ENCODE measurements at regions not wholly inside any gene's neighbourhood (a gene's known extent, or its start where the extent isn't known, plus 50 kb on each side); places are given as distances from the start of the nearest gene placed in this dataset.
A peak's percentile ranks its signal among the peaks of the same experiment; 100 is the strongest.

- no peaks in the 10 kb centered on the region for H3K9me3 ChIP-seq (replicated peaks)
- H3K4me3 ChIP-seq = no peak overlapping the region
- H3K27ac ChIP-seq = no peak overlapping the region
- no peak for DNase-seq
- H3K4me1 ChIP-seq = peaks cover 7% of the 10 kb centered on the region; the same call in 1 of the 2 replicates
- H3K27me3 ChIP-seq = no peaks in the 10 kb centered on the region
- H3K36me3 ChIP-seq = no peaks in the 10 kb centered on the region
Measured at GRCh38 chr22:35195821-35196220, 61.5 kb upstream of the HMGXB4 start.

GRCh38 chr22:35197071-35197470 is 60.2 kb upstream of the HMGXB4 start:
- H3K4me3 ChIP-seq = no peak overlapping the region
- no peaks in the 10 kb centered on the region for H3K4me1 ChIP-seq
- no peaks in the 10 kb centered on the region for H3K36me3 ChIP-seq
- peak; percentile 24 to 31 for DNase-seq
- H3K9me3 ChIP-seq (replicated peaks) = no peaks in the 10 kb centered on the region
- H3K27me3 ChIP-seq = no peaks in the 10 kb centered on the region
- H3K27ac ChIP-seq = no peak overlapping the region

- Histone ChIP-seq H3K9me3 (replicated peaks) (no peaks in the 10 kb centered on the region), H3K27me3 (no peaks in the 10 kb centered on the region), H3K4me1 (no peaks in the 10 kb centered on the region), H3K4me3 (no peak overlapping the region), H3K27ac (no peak overlapping the region), H3K36me3 (no peaks in the 10 kb centered on the region)
- no peak for DNase-seq
Measured at GRCh38 chr22:35197886-35198285, 59.4 kb upstream of the HMGXB4 start.

GRCh38 chr22:35198738-35199137 is 58.6 kb upstream of the HMGXB4 start:
- Histone ChIP-seq H3K27me3 (no peaks in the 10 kb centered on the region), H3K27ac (no peak overlapping the region), H3K36me3 (no peaks in the 10 kb centered on the region), H3K9me3 (replicated peaks) (no peaks in the 10 kb centered on the region), H3K4me3 (no peak overlapping the region), H3K4me1 (no peaks in the 10 kb centered on the region)
- no peak for DNase-seq

DNA sequence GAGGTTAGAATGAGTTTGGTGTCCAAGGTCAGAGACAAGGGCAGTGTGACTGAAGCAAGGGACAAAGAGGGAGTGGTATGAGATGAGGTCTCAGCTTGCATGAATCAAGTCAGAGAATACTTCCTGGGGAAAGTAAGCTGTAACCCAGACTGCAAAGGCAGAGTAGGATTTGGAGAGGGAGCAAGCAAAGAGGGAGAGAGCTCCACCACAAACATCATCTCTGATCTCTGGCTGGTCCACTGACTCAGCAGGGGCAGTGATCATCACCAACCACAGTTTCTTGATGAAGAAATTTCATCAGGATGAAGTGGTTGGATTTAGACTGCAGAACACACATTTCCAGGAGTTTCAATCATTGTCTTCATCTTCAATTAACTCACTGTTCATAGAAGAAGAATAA is 54.9 kb upstream of the HMGXB4 start:
- no peak for DNase-seq
- no peak overlapping the region for H3K4me3 ChIP-seq
- H3K9me3 ChIP-seq (replicated peaks) = no peaks in the 10 kb centered on the region
- no peaks in the 10 kb centered on the region for H3K36me3 ChIP-seq
- no peaks in the 10 kb centered on the region for H3K4me1 ChIP-seq
- H3K27me3 ChIP-seq = no peaks in the 10 kb centered on the region
- no peak overlapping the region for H3K27ac ChIP-seq

GRCh38 chr22:35203583-35203982 is 53.7 kb upstream of the HMGXB4 start:
- no peak overlapping the region for H3K4me3 ChIP-seq
- H3K9me3 ChIP-seq (replicated peaks) = no peaks in the 10 kb centered on the region
- no peaks in the 10 kb centered on the region for H3K27me3 ChIP-seq
- no peak overlapping the region for H3K27ac ChIP-seq
- no peaks in the 10 kb centered on the region for H3K4me1 ChIP-seq
- no peak for DNase-seq
- no peaks in the 10 kb centered on the region for H3K36me3 ChIP-seq

GRCh38 chr22:35204807-35205775 is 52.2 kb upstream of the HMGXB4 start:
- Histone ChIP-seq H3K27me3 (no peaks in the 10 kb centered on the region), H3K36me3 (no peaks in the 10 kb centered on the region), H3K4me3 (no peak overlapping the region), H3K9me3 (replicated peaks) (no peaks in the 10 kb centered on the region), H3K27ac (no peak overlapping the region), H3K4me1 (no peaks in the 10 kb centered on the region)
- DNase-seq = no peak

DNA sequence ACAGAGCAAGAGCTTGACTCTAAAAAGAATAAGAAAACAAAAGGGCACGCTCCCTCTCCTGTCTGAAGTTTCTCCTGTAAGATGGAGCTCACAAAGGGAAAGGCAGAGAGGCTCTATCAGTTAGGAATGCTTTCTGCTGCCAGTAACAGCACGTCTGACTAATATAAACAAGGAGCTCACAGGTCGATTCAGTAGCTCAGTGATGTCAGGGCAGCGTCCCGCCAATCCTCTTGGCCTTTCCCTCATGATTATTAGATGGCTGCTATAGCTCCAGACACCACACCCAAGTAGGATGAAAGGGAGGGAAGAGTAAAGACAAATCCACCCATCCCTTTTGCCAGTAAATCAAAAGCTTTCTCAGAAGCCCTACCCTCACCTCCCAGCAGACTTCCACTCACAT is 51.3 kb upstream of the HMGXB4 start:
- Histone ChIP-seq H3K4me3 (no peak overlapping the region), H3K4me1 (no peaks in the 10 kb centered on the region), H3K9me3 (replicated peaks) (no peaks in the 10 kb centered on the region), H3K27ac (no peak overlapping the region), H3K27me3 (no peaks in the 10 kb centered on the region), H3K36me3 (no peaks in the 10 kb centered on the region)
- no peak for DNase-seq

- Histone ChIP-seq H3K27me3 (no peaks in the 10 kb centered on the region), H3K4me3 (no peak overlapping the region), H3K27ac (no peak overlapping the region), H3K36me3 (no peaks in the 10 kb centered on the region), H3K9me3 (replicated peaks) (no peaks in the 10 kb centered on the region), H3K4me1 (no peaks in the 10 kb centered on the region)
- DNase-seq = no peak
Measured at GRCh38 chr22:35206889-35207288, 50.4 kb upstream of the HMGXB4 start.

Measured in SJCRH30 (cell line).